HG03045 (cell line): ENCODE measurements at regions not wholly inside any gene's neighbourhood (a gene's known extent, or its start where the extent isn't known, plus 50 kb on each side); places are given as distances from the start of the nearest gene placed in this dataset.
"Not testable (repeated sequence)": the region's sequence is repeated elsewhere in the genome, so short reads cannot be mapped to it uniquely, and the experiment has no call there.

Experiments used
- ATAC-seq: cut with Tn5 transposase; IDR thresholded peaks from one replicate; pipeline ENCODE4 v1.9.1; 2021; ENCODE audit warnings: mild to moderate bottlenecking, moderate library complexity; ENCODE audit not compliant: unreplicated experiment

DNA sequence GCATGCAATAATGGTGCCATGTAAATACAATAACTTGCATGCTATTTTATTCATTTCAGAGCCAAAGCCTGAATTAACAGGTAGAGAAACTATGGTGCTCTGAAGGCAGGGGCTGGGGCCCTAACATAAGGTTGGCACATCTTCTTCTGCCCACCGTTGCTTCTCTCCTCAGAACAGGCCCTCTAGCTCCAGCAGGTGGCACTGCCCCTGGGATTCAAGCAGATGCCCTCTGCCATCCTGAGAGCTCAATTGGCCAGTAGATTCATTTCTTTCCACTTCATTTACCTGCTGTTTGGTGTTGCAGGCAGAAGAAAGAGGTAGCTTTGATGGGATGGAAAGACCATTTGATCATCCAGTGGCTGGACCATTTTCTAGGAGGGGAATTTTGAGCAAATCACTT, 130.5 kb downstream of the FOXB1 start:
- no peak for ATAC-seq

DNA sequence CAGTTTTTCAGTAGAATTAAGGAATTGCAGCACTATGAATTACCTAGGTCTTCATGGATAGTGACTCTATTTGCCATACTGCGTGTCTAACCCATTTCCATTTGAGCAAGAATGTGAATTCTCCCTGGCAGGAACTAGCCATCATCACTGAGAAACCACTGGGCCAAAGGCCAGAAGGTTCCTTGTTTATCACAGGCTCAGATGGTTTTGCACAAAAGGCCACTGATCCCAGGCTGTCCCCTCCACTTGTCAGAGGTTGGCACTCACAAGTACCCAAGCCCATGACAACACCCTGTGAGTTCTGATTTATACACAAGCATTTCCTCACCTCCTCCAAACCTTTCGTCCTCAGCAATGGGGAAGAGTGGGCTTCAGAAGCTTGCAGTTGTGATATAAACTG, 131.8 kb downstream of the FOXB1 start:
- no peak for ATAC-seq

DNA sequence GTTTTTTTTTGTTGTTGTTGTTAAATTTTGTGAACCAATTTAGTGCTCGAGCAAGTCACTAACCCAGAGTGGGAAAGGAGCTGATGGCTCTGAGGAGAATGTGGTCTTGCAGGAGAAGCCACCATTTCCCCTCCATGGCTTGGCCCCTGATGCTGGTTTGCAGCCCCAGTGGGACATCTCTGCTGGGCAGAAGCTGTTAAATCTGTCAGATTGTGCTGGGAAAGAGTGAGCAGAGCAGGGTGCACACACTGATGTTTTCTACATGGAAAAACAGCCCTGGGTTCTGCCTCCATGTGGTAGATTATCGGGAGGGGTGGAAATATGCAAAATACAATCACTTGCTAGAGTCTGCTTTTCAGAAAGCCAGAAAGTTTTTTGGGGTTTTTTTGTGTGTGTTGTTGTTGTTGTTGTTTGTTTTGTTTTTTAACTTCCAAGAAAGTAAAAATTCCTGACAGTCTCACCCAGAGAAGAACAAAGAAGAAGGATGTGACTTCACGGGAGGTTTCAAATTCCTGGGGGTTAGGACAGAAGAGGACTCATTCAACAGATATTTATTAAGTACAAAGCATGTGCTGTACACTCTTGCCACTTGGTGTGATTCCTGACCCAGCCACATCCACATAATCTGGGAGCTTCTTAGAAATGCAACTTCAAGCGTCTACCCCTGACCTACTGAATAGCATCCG, 133.7 kb downstream of the FOXB1 start:
- ATAC-seq, result no peak

DNA sequence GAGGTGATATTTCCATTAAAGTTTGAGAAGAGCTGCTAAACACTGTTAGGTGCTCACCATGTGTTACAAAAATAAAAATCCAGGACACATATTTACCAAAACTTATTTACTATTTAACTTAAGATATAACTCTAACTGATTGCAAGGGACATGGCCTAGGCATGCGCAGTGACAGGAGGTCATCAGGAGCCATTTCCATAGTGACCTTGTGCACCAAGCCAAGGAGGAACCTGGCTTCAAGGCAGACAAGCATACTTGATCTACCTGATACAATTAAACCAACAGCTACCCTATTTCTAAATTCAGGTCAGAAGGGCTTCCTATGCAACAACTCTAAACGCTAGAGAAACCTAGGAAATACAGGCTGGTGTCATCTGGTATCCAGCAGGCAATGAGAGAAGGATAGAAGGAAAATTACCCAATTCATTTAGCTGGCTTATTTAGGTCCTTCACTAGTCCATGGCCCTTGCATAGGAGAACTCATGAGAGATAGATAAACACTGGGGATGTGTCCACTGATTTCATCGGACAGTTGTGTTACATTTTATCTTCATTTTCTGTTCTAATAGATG, 134.4 kb downstream of the FOXB1 start:
- ATAC-seq, result no peak

DNA sequence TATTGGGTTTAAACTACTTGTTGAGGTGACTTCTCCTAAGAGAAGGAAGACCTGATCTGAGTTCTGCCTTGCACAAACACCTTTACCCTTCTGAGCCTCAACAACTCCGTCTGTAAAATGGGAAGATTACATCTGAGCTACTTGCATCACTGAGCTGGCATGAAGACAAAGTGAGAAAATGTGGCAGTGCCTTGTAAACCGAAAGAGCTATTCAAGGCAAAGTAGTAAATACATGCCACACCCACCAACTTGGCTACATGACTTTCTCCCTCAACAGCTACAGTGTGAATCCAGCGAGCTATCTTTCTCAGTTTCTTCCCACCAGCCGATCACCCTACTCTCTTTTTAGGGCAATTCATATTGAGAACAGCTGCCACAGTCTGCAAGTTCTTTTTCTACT, 148.3 kb downstream of the FOXB1 start:
- ATAC-seq, result no peak

DNA sequence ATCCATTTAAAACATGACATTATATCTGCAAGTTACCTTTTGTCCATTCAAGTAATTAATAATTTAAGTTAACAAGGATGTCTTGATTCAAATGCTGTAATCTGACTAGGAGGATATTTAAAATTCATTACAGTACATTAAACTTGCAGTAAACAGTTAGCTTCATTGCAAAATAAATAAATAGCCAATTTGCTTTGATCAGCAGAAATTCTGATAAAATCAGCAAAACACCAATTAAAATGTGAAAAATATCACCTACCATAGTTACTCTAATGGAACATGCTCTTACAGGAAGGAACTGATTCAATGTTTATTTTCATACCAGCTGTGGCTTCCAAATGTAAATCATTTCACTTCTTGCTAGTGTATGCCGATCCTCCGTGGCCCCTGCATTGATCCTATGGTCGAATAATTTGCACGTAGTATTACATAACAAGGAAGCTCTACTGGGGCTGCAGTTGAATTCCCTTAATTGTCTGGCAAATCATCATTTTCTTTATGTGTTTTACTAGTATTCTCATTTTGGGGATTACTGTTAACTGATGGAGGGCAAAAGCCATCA, 150.7 kb downstream of the FOXB1 start:
- ATAC-seq, result no peak

DNA sequence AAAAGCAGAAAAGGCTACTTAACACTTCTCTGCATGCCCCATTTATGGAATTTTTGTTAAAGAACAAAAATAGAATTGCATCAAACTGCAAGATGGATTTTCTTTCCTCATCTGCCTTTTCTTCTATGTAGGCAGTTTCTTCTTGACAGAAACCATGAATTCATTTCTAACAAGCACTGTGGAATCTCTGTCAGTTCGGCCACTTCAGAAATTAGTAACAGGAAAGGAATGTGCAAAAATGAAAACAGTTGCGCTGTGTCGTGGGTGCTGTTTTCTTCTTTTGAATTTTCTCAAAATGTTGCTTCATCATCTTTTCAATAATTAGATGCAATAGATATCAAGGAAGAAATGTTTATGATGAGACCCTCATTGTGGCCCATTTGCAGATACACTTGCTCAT, 151.6 kb downstream of the FOXB1 start:
- no peak for ATAC-seq

DNA sequence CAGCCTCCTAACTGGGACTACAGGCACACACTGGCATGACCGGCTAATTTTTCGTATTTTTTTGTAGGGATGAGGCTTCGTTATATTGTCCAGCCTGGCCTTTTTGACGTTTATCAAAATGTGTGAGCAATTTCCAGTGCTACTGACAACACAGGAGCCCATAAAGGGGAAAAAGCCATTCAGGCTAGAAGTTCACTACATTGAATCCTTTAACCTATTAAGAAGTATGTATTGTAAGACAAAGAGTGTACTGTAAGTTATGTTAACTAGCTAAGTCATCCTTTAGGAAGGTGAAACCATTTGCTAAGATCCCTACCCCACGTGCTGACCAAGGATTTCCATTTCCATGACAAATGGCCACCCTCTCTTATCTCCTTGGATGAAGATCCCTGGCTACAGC, 156.8 kb downstream of the FOXB1 start:
- no peak for ATAC-seq

DNA sequence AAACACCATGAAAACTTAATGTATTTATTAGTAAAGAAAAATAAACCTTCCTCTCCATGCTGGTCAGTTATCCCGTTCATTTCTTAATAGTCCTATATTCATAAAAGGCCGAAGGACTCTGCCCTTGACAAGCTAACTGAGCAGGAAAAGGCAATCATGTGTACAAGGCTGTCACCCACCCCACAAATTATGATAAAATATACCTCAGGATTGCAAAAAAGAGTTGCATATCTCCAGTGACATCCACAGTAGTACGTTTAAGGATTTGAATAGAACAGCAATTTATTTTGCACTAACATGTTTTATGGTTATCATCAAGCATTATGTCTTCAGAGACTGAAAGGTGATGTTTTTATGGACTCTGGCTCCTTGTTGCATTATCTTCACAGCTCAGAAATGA, 157.6 kb downstream of the FOXB1 start:
- ATAC-seq, result no peak

DNA sequence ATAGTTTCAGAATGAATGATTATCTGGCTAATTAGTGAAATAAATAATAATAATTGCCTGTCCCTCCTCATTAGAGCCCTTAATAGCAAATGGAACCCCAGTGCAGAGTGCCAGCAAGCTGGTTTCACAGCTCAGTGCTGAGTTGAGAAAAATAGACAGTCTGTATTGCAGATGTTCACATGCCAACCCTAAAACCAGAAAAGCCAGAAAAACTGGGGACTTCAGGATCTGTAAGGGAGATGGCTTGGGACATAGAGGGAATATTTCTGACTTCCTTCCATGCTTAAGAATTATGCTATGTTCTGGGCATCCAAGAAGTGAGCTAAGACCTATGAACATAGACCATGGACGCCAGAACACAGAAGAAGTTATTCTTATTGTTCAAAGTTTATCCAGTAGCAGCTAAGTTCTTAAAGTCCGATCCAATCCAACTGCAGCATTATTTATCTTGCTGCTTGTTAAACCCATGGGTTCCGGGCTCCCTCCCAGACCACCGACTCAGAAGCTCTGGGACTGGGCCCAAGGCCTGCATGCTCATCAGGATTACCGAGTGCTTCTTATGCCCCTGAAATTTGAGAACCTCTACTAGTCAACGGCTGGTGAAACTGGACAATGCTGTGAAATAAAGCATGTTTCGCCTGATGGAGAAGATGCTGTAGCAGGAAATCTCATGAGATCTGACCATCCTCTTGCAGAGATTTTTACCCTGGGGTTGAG, 158.3 kb downstream of the FOXB1 start:
- ATAC-seq, result no peak

DNA sequence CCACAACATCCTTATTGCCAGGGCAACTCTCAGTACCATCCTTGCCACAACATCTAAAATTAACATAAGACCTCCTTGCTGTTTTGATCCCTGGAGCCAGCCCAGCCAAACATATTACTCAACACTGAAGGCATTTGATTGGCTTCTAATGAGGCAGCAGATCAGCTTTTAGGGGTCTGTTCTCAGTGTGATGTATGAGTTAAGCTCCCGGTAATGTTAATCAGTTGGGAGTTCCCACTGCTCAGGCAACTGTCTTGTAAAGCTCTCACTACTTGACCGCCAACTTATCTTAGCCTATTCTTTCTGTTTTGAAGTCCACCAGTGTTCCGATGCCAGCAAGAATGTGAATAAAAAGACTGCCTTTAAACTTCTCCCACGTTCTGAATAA, 158.9 kb downstream of the FOXB1 start:
- no peak for ATAC-seq

DNA sequence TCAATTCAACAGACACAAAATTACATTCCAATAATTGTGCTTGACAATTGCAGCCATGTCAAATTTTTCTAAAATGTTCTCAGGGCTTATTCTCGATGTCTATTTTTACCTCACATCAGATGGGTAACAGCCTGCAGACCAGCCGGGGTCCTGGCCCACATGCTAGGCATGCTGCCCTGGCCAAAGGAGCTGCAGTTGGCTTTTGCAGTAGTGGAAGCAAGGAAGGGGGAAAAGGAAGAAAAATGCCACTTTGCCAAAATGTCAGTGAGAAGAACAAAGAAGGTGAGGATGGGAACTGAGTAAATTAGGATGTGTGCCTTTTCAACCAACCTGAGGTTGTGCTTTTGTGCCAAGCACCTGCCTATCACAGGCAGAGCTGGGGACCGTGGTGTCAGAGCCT, 161.0 kb downstream of the FOXB1 start:
- ATAC-seq, result no peak

DNA sequence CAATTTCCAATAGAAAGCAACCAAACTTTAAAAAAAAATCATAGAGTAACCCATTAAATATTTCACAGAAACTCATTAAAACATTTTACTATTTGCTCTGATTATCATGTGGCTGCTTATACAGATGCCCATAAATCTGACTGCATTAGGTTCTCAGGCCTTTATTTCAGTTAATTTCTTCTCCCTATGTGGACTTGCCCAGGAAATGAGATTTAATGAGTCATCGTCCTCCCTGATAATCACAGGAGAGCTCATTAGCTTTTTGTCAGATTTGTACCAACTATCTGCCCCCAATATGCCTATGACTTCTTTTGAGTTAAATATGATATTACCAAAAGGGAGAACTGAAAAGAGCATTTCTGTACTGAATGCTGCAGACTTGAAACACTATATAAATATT, 168.0 kb downstream of the FOXB1 start:
- ATAC-seq, result no peak

DNA sequence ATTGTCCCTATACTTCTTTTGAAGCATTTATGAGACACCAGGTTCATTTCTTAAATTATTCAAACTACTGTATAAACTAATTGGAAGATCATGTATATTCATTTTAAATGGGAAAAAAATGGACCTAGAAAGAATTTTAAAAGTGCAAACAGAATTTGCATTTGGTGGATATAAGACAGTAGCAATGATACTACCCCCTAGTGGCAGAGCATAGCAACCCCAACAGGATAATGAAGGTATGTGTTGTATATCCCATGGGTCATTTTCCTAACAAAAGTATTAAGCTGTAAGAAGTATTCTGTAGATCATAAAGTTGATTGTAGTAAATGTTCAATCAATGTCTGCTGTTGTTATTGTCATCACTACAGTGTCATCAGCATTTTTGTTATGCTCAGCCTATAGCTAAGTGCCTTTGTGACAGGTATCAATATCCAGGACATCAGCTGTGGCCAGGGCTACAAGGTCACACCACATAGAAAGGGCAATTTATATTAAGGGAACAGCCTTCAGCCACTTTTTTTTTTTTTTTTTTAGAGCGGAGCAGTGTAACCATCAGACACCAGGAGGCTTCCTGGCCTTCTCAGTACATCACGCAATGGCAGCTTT, 175.8 kb downstream of the FOXB1 start:
- no peak for ATAC-seq

DNA sequence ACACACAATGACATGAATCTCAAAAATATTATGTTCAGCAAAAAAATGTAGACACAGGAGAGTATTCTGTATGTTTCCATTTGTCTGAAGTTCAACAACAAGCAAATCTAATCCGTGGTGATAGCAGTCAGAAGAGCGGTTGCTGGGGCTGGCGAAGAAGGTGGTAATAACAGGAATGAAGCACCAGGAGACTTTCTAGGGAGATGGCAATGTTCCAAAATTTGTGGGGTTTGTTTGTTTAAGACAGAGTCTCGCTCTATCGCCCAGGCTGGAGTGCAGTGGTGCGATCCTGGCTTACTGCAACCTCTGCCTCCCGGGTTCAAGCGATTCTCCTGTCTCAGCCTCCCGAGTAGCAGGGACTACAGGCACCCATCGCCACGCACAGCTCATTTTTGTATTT, 177.8 kb downstream of the FOXB1 start:
- ATAC-seq, result not testable (repeated sequence)

DNA sequence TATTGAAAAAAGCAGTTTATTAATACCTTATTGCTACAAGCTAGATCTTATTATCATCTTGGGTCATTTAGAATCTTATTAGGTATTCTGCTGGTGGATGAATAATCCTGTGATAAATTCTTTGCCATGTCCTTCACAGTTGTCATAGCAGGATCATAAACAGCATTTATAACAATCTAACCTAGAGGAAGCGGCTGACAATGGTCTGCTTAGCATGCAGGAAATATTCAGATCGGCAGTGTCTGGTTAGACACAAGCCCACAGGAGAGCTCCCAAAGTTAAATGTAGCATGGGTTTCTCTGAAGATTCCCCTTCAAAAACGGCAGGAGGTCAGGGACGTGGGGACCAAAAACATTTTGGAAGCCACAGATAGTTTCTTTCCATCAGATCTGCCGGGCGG, 179.3 kb downstream of the FOXB1 start:
- no peak for ATAC-seq

DNA sequence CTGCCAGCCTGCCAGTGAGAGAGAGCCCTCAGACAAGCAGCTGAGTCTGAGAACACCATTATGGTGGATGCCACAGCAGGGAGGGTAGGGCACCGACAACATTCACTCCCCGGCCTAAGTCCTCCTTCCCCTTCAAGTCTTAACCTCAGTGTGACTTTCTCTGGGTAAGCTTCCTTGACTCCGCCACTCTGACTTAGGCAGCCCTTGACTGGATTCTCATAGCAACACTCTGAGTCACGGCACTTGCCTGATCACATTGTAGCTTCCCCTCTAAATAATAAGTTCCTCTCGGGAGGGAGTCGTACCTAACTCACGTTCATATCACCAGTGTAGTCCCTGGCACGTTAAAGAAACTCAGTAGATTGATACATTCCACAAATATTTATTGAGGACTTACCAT, 180.5 kb downstream of the FOXB1 start:
- no peak for ATAC-seq

DNA sequence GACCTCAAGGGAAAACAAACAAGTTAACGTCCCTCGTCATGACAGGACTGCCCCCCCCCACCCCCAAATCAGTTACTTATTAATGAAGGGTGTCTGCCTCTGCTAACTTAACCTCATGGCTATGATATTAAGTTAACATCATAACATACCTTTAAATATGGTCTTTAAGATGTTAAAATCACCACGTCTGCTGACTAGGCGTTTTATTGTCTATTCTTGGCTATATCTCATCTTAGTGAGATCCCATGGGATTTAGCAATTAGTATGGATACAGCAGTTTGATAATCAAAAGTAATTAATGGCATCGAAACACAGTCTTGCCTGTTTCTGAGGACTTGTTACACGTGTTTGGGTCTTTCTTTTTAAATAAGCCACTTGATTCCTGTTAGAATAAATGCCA, 186.9 kb downstream of the FOXB1 start:
- no peak for ATAC-seq

DNA sequence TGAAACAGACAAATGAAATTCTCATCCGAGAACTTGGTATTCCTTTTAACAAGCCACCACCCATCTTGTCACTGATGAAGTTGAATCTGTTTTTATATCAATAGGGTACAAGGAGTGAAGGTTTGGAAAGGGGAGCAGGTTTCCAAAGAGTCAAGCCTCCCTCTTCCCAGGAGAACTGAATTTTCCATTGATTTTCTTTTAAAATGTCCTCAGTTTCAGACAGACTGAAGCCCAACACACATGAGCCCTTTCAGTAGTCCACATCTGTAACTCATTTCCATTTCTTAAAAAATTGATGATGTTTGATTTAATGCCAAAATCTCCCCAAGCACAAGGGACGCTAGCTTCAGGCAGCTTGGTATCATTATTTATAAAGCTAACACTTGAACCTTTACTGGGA, 187.7 kb downstream of the FOXB1 start:
- ATAC-seq, result no peak

DNA sequence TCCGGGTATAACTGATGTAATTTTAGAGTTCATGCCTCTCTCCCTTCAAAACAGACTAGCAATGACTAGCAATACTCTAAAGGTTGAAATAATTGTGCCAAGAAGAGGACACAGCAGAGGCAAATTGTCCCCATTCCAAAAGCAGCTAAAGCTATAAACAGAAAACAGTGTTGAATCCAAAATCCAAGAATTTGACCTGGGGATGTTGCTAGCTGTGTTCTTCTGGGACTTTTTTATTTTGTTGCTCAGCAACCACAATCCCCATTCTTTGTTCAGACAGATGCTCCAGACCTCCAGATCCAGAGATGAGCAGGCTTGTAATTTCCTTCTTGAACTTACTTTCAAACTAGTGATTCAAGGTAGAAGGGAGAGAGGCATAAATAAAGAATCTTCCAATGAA, 191.5 kb downstream of the FOXB1 start:
- no peak for ATAC-seq

DNA sequence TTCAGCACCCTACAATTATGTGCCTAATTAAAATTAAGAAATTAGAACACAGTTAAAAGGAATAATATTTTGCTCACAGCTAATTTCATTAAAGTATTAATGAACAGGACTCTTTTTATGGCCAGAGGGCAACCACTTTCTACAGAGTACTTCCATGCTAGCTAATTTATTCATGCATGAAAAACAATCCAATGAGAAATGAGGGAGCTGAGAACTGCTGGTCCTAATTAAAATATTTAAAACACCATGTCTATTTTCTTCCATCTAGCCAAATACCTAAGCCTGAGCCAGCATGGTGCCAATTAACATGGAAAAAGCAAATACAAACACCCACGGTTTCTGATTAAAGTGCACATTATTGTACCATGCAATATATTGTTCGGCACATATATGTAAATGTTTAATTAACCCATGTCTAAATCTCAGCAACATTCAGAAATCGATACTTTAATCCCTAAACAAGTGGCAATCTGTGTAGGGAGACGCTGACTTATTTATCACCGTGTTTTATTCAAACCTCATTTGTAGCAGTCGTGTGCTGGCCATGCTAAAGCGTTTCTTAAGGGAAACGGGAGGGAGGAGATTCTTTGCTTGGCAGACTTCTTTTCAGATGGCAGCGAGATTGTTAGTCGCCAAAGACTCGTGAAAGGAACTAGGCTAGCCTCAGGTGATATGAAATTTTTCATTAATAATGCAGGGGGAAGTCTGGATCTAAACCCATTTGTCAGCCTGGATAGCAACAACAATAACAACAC, 193.5 kb downstream of the ANXA2 start:
- no peak for ATAC-seq
